ENCODE measurements at regions not wholly inside any gene's neighbourhood (a gene's known extent, or its start where the extent isn't known, plus 50 kb on each side); places are given as distances from the start of the nearest gene placed in this dataset.
"Not testable (repeated sequence)": the region's sequence is repeated elsewhere in the genome, so short reads cannot be mapped to it uniquely, and the experiment has no call there.

DNA sequence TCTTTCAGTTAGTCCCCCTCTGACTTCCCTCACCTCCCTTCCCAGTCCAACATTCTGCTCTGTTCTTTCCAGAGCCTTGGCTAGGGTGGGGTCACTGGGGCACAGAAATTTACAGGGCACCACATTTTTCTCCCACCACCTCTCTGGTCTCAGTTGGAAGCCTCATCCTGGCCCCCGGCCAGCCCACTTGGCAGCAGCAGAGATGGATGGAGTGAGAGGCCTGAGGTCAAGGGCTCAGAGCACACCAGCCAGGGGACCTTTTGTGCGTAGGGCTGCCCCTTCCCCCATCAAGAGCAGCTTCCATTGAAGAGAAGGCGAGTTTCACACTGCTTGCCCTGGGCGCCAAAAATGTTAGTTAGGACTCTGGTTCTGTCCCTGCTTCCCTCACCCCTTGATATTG is 230.9 kb downstream of the SOX3 start:
- ChIA-PET POLR2A (no interaction called here), CTCF (no interaction called here)
- Histone ChIP-seq H3K4me3 (ENCODE audit: low read depth, low read length) (no peak overlapping the region), H3K36me3 (ENCODE audit: control insufficient read depth, insufficient read depth, low read length) (no peaks in the 10 kb centered on the region), H3K27me3 (ENCODE audit: control insufficient read depth, insufficient read depth, low read length) (no peaks in the 10 kb centered on the region)
- TF ChIP-seq, protein P1, sequence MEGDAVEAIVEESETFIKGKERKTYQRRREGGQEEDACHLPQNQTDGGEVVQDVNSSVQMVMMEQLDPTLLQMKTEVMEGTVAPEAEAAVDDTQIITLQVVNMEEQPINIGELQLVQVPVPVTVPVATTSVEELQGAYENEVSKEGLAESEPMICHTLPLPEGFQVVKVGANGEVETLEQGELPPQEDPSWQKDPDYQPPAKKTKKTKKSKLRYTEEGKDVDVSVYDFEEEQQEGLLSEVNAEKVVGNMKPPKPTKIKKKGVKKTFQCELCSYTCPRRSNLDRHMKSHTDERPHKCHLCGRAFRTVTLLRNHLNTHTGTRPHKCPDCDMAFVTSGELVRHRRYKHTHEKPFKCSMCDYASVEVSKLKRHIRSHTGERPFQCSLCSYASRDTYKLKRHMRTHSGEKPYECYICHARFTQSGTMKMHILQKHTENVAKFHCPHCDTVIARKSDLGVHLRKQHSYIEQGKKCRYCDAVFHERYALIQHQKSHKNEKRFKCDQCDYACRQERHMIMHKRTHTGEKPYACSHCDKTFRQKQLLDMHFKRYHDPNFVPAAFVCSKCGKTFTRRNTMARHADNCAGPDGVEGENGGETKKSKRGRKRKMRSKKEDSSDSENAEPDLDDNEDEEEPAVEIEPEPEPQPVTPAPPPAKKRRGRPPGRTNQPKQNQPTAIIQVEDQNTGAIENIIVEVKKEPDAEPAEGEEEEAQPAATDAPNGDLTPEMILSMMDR (IDR thresholded peaks at IDR 0.05; ENCODE audit: insufficient read depth, low read depth, low read length): no peak
- DNase-seq (ENCODE audit: low read depth): no peak

DNA sequence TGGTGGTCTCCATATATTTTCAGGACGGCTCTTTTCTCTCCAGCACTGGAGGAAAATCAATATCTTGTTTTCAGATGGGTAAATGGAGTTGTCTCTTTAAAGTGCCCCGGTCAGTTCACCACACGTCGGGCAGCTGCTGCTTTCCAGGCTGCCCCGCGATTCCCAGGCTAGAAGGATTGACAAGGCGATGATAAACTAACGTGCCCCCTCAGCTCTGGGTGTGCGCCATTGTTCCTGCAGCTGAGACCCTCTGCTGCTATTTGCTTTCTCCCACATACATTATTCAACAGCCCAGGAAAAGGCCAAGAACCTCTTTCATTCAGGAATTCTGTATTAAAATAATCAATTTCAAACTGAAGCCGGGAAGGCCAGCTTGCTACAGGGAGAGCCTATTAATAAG is 254.5 kb downstream of the SOX3 start:
- ChIA-PET POLR2A (no interaction called here), CTCF (interaction anchor here (1.1 kb wide), 1 partner anchor 109 kb away, joined by 3 read pairs; no protein-coding TSS in a partner anchor)
- Histone ChIP-seq H3K4me3 (ENCODE audit: low read depth, low read length) (no peak overlapping the region), H3K36me3 (ENCODE audit: control insufficient read depth, insufficient read depth, low read length) (no peaks in the 10 kb centered on the region), H3K27me3 (ENCODE audit: control insufficient read depth, insufficient read depth, low read length) (no peaks in the 10 kb centered on the region)
- no peak for DNase-seq (ENCODE audit: low read depth)
- TF ChIP-seq, protein P1 (IDR thresholded peaks at IDR 0.05; ENCODE audit: insufficient read depth, low read depth, low read length): no peak

DNA sequence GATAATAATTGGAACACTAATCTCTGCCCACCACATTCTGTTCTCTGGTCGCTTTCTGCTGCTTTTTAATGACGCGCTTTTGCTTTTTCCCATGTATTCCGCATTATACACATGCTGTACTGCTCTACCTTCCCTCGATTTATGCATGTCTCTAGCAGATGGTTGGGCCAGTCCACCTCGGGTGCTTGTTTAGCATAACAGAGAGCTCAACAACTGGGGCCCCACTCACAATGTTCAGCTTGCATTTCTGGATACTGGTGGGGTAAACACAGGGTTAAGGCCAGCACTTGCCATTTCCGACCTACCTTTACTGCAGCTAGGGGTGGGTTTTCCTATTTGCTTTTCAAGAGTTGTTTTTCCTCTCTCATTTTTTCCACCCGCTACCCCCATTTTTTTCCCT is 255.8 kb downstream of the SOX3 start:
- no peaks in the 10 kb centered on the region for H3K36me3 ChIP-seq (ENCODE audit: control insufficient read depth, insufficient read depth, low read length)
- TF ChIP-seq, protein P1 (IDR thresholded peaks at IDR 0.05; ENCODE audit: insufficient read depth, low read depth, low read length): no peak
- no peaks in the 10 kb centered on the region for H3K27me3 ChIP-seq (ENCODE audit: control insufficient read depth, insufficient read depth, low read length)
- ChIA-PET CTCF (no interaction called here), POLR2A (no interaction called here)
- no peak overlapping the region for H3K4me3 ChIP-seq (ENCODE audit: low read depth, low read length)
- DNase-seq (ENCODE audit: low read depth): no peak

DNA sequence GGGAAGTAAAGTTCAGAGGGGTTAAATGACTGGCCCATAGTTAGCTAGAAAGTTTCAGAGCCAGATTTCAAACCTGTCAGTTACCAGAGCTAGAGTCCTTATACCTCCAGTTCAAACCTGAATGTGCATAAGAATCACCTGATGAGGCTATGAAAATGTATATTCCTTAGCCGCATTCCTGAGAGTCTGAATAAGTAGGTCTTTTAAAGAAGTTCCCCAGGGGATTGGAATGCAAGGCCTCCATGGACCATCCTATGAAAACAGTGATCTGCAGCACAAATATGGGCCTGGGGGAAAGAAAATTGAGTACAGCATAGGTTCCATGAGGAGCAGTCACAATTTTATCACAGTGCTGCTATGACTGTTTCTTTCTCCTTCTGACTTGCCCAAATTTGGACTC is 263.9 kb upstream of the CXorf66 start:
- TF ChIP-seq, protein P1 (IDR thresholded peaks at IDR 0.05; ENCODE audit: insufficient read depth, low read depth, low read length): no peak
- POLR2A ChIA-PET: no interaction called here
- DNase-seq (ENCODE audit: low read depth): no peak

DNA sequence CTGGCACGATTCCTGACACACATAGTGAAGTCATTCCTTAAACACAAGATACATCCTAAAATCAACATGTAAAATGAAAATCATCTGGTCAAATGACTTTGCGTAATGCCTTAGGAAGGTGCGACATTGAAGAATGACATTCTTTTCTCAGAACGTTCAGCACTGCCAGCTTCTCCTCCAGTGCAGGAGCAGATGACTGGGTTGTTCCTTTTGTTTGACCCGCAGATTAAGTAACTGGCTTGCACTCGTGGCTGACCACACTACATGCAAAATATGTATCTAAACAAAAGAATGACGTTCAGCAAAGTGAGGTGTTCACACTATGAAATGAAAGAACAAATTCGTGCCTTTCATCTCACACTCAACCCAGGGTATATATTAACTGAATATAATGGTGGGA is 260.7 kb upstream of the CXorf66 start:
- H3K27me3 ChIP-seq (ENCODE audit: control insufficient read depth, insufficient read depth, low read length); POLR2A ChIA-PET; H3K36me3 ChIP-seq (ENCODE audit: control insufficient read depth, insufficient read depth, low read length); DNase-seq (ENCODE audit: low read depth); CTCF ChIA-PET; H3K4me3 ChIP-seq (ENCODE audit: low read depth, low read length): not testable (repeated sequence)

More for the DNA sequence above, 263.9 kb upstream of the CXorf66 start:
- Histone ChIP-seq H3K36me3 (ENCODE audit: control insufficient read depth, insufficient read depth, low read length) (no peaks in the 10 kb centered on the region), H3K27me3 (ENCODE audit: control insufficient read depth, insufficient read depth, low read length) (no peaks in the 10 kb centered on the region), H3K4me3 (ENCODE audit: low read depth, low read length) (no peak overlapping the region)
- CTCF ChIA-PET: no interaction called here

DNA sequence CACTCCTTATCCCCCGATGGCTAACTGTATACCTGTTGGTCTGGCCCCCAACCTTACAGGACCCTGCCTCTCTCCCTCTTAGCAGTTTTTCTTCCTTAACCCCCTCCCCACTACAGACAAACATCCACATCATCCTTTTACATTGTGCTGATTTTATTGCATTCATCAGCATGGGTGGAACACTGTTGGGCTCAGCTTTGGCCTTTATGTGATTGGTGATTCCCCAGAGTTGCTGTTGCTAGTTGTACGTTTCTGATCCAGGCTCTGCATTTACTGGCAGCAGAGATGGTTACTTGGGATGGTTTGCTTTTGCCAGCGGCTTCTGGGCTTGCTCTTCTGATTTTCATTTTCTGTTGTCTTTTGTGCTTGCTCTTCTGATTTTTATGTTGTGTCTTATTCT is 250.6 kb upstream of the CXorf66 start:
- H3K27me3 ChIP-seq (ENCODE audit: control insufficient read depth, insufficient read depth, low read length); H3K36me3 ChIP-seq (ENCODE audit: control insufficient read depth, insufficient read depth, low read length); CTCF ChIA-PET; POLR2A ChIA-PET; H3K4me3 ChIP-seq (ENCODE audit: low read depth, low read length); DNase-seq (ENCODE audit: low read depth): not testable (repeated sequence)

DNA sequence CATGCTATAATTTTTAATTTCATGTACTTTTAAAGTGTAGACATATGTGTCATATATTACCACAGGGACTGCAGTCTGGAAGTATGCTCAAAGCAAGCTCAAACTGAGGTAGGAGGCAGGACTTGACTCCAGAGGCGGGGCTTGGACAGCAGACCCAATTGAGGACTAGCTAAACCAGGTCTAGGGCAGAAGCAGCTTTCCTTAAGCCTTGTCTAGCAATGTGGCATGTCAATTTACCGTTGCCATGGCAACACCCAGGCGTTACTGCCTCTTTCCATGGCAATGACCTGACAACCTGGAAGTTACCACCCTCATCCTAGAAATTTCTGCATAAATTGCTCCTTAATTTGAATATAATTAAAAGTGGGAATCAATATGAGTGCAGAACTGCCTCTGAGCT is 249.2 kb upstream of the CXorf66 start:
- CTCF ChIA-PET; H3K27me3 ChIP-seq (ENCODE audit: control insufficient read depth, insufficient read depth, low read length); POLR2A ChIA-PET; H3K4me3 ChIP-seq (ENCODE audit: low read depth, low read length); DNase-seq (ENCODE audit: low read depth); H3K36me3 ChIP-seq (ENCODE audit: control insufficient read depth, insufficient read depth, low read length): not testable (repeated sequence)

All from BJ (cell line).